Astrocyte (in vitro differentiated cells and primary cell): ENCODE measurements at regions not wholly inside any gene's neighbourhood (a gene's known extent, or its start where the extent isn't known, plus 50 kb on each side); places are given as distances from the start of the nearest gene placed in this dataset.

Experiments used
- CTCF ChIP-seq: IDR thresholded peaks from 2 replicates; pipeline ENCODE4 v1.5.1; 2011; ENCODE audit warnings: low read depth, mild to moderate bottlenecking, inconsistent platforms, low read length, moderate library complexity; ENCODE audit not compliant: insufficient read depth
- EZH2 ChIP-seq: IDR thresholded peaks from 2 replicates; pipeline ENCODE4 v1.6.1; 2012; ENCODE audit warnings: mild to moderate bottlenecking, low read length, inconsistent platforms; ENCODE audit not compliant: insufficient read depth

- TF ChIP-seq CTCF: no peak
- no peak for TF ChIP-seq EZH2
Observed at GRCh38 chr20:5377484-5377883, 60.7 kb upstream of the PROKR2 start.
